Urothelium cell line (cell line): ENCODE measurements at regions not wholly inside any gene's neighbourhood (a gene's known extent, or its start where the extent isn't known, plus 50 kb on each side); places are given as distances from the start of the nearest gene placed in this dataset.
A peak's percentile ranks its signal among the peaks of the same experiment; 100 is the strongest.

Source experiments
- DNase-seq: peaks from one replicate; pipeline ENCODE4 v3.0.0; 2011; ENCODE audit warnings: low spot score, mixed read lengths
- FAIRE-seq: peaks from 2 replicates; lab custom pipeline; 2011; peaks lifted over from hg19 to GRCh38; lab: Jason Lieb, UNC

GRCh38 chr14:83988275-83988674 is 1541.7 kb upstream of the FLRT2 start:
- DNase-seq (no peak), FAIRE-seq (no peak)

DNA sequence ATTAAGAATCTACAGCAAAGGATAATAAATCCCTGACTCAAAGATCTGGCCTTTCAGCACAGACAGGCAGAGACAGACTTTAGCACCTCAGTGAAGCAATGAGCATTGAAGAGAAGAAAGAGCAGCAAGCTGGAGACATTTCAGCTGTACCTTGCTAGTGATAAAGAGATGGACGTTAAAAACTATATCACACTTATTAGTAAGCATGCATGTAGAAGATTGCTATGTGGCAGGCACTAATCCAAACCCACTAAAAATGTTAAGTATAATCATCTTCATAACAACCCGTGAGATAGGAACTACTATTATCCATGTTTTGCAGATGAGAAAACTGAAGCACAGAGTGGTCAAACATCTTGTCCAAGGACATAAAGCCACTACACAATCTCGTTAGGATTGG is 1538.3 kb upstream of the FLRT2 start:
- FAIRE-seq, result no peak
- DNase-seq, result no peak

DNA sequence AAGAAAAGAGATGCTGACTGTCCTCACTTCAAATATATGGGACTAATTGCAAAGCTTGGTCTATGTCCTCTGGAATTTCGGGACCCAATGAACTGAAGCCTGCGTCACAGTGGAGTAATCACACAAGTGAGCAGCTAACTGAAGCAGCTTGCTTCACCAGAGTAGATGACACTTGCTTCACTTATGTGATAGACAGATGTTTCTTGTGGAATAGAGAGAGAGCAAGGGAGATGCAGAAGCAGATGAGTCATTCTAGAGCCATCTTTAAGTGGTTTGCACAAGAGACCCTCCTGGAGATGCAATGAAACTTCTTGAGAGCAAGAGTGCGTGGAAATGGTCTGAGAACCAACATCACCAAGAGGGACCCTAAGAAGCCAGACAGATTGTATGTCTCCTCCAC is 1537.1 kb upstream of the FLRT2 start:
- DNase-seq (no peak), FAIRE-seq (no peak)

GRCh38 chr14:83993545-83993944 is 1536.4 kb upstream of the FLRT2 start:
- DNase-seq (no peak), FAIRE-seq (no peak)

DNA sequence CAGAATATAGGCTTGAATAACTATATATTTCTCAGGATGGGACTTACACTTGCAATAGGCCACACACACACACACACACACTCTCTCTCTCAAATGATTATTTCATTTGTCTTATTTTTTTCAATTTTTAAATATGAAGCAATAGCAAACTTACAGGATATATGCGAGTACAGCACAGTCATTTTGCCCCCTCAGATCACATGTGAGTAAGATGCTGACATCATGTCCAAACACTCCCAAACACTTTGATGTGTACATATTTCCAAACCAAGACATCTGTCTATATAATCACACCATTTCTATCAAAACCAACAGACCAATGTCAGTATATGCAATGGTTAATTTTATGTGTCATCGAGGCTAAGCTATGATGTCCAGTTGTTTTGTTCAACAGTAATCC is 1535.9 kb upstream of the FLRT2 start:
- DNase-seq (no peak), FAIRE-seq (no peak)

GRCh38 chr14:84001023-84001422 is 1528.9 kb upstream of the FLRT2 start:
- DNase-seq (no peak), FAIRE-seq (no peak)

DNA sequence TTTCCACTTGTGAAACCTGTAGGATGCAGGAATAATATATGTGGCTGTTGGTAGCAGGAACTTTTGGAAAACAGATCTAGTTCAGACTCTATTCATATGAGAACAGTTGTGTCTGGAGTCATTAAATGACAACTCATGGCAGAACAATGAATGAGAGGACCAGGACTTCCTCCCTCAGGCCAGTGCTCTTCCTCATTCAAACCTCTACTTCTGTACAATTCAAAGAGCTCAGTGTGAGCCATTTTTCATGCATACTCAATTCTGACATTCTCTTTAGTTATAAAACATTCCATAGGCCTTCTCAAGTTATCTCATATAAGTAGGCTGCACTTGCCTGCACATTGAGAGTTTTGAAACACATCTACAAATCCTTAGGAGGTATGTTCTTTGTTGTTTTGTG is 1526.6 kb upstream of the FLRT2 start:
- no peak for DNase-seq
- FAIRE-seq, result no peak

- FAIRE-seq (no peak), DNase-seq (peak; percentile 32)
Measured at GRCh38 chr14:84006643-84007155, 1523.2 kb upstream of the FLRT2 start.

GRCh38 chr14:84013424-84013823 is 1516.5 kb upstream of the FLRT2 start:
- DNase-seq, result no peak
- no peak for FAIRE-seq

DNA sequence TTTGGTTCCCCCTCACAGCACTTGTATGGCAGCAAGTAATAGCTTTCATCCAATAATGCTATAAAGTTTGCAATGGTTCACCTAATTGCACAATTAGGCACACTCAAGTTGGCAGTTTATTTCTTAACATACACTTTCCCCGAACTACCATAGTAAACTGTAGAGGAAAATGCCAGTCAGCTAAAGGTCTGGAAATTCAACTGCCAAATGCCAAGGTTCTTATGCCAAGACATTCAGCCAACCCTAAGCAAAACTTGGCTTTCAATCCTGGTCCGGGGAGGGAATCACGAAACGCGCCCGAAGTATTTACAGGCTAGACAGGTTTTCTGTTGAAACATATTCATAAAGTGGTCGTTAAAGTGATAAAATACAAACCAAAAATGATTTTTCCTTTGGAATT is 1512.4 kb upstream of the FLRT2 start:
- no peak for DNase-seq
- FAIRE-seq, result no peak

DNA sequence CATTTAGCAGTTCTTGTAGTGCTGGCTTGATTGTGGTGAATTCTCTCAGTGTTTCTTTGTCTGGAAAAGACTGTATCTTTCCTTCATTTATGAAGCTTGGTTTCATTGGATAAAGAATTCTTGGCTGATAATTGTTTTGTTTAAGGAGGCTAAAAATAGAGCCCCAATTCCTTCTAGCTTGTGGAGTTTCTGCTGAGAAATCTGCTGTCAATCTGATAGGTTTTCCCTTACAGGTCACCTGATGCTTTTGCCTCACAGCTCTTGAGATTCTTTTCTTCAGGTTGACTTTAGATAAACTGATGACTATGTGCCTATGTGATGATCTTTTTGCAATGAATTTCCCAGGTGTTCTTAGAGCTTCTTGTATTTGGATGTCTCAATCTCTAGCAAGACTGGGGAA is 1508.5 kb upstream of the FLRT2 start:
- FAIRE-seq (no peak), DNase-seq (no peak)

GRCh38 chr14:84024231-84024820 is 1505.6 kb upstream of the FLRT2 start:
- DNase-seq (no peak), FAIRE-seq (no peak)

- FAIRE-seq, result no peak
- DNase-seq, result no peak
Measured at GRCh38 chr14:84025106-84026012, 1504.6 kb upstream of the FLRT2 start.

DNA sequence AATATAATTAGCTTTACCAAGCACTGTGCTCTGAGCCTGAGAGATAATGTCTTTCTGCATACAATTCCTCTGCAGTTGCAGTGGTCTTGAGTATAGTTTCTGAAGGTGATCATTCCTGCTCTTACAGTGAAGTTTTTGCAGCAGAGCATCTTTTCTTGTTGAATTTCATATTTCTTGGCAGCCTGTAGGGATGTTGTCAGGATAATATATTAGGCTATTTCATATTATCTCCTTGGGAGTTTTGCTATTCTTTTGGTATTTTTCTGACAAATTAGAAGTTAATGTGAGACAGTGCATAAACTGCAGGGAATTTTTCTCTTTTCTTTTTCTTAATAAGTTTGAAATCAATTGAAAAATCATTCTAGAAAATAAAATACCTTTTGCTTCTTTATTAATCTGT is 1502.6 kb upstream of the FLRT2 start:
- DNase-seq (no peak), FAIRE-seq (no peak)

DNA sequence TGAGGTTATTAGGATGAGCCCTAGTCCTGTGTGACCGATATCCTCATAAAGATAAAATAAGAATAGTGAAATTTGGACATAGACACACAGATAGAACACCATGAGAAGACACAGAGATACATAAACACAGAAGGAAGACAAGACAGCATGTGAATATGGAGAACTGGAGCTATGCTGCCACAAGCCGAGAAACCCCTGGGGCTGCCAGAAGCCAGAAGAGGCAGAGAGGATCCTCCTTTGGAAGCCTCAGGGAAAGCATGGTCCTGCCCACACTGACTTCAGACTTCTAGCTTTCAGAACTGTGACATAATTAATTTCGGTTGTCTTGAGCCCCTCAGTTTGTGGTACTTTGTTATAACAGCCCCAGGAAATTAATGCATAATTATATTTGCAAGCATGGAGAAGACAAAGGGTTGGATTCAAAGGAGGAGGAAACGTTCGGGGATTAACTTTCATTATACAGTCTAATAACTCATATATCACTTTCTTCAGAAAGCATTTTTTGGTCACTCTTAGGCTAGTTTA is 1501.8 kb upstream of the FLRT2 start:
- no peak for DNase-seq
- FAIRE-seq, result no peak

DNA sequence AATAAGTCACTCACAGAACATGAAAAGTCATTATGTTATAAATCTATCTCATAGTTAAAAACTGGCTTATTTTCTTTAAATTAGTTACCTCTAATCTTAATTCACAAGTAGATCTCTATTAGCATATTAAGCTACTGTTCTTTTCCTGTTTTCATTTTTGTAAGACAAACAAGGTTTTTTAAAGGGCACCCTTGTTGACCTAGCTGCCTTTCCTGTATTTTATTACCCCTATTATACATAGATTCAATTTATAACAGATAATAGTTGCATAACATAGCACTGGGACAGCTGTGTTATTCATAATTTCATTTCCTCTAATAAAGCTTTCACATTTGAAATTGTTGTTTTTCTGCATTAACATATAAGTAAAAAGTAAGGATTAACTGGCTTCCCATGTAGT is 1500.7 kb upstream of the FLRT2 start:
- FAIRE-seq, result no peak
- no peak for DNase-seq

- DNase-seq, result no peak
- no peak for FAIRE-seq
Measured at GRCh38 chr14:84029720-84030119, 1500.2 kb upstream of the FLRT2 start.

DNA sequence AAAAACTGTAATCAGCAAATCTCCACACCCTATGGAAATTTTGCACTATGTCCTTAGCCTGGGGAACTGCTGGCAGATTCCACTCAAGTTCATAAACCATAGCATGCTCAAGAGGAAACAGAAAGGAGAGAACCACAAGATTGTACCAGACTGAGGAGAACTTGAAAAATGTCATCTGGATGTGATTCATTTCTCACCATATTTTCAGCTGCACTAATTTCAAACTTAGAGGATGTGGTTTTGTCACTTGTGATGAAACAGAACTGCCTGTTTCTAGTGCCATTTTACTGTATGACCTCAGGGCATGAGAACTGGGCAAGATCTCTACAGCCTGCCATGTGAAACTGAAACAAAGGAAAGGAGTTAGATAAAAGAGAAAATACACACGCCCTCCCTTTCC is 1493.1 kb upstream of the FLRT2 start:
- FAIRE-seq (no peak), DNase-seq (no peak)

DNA sequence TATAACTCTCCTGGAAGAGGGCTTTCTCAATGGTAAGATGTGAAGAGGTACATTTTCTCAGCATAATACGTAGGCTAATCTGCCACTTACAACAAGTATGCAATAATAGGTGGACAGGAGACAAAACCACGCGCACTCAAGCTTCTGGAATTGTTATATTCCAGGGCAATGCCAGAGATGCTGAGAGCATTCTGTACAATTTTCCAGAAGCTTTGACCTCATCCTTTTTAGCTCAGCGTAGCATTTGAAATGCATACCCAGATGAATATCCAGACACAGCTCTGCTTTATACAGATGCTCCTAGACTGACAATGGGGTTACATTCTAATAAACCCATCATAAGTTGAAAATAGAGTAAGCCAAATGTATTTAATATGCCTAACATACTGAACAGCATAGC is 1492.4 kb upstream of the FLRT2 start:
- DNase-seq, result no peak
- no peak for FAIRE-seq

- FAIRE-seq (no peak), DNase-seq (no peak)
Measured at GRCh38 chr14:84040101-84040500, 1489.8 kb upstream of the FLRT2 start.

GRCh38 chr14:84041421-84041820 is 1488.5 kb upstream of the FLRT2 start:
- FAIRE-seq, result no peak
- no peak for DNase-seq

DNA sequence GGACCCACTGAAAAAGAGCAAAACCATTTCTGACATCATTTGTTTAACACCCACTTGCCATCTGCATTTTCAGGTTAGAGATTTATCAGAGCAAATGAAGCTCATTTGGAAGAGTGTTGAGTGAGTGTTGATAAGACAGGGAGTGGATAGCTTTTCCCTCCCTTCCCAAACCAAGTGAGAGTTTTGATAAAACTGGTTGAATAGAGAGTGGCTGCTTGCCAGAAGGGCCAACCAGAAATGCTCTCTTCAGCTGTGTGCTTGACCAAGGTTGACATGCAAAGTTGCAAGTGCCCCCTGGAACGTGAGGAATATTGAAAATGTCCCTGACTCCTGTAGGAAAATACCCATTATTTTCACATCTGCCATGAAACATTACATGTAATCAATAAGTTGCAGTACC is 1487.0 kb upstream of the FLRT2 start:
- FAIRE-seq, result no peak
- DNase-seq, result no peak
